Endothelial cell of umbilical vein (primary cell): ENCODE measurements at regions not wholly inside any gene's neighbourhood (a gene's known extent, or its start where the extent isn't known, plus 50 kb on each side); places are given as distances from the start of the nearest gene placed in this dataset.

ENCODE experiments used
- BruUV-seq: library from RNA; stranded (reverse); fragments of 400-500 nt; replicated peaks from 2 replicates; lab custom pipeline; 2021; lab: Mats Ljungman, UMichigan
- CTCF ChIA-PET: fragments of 300-600, 350-600 bp; sonication (Branson Sonifier 250); formaldehyde crosslinking; loops from one replicate; lab custom pipeline; 2021; ENCODE audit warnings: antibody characterized with exemption, inconsistent platforms; lab: Charles Lee
- POLR2A ChIA-PET: fragments of 300-600, 350-600 bp; sonication (Branson Sonifier 250); formaldehyde crosslinking; loops from one replicate; lab custom pipeline; 2021; ENCODE audit warnings: antibody characterized with exemption, inconsistent platforms; lab: Charles Lee
- DNase-seq: peaks from one replicate; pipeline ENCODE4 v3.0.0-alpha.2; 2011; ENCODE audit warnings: low read depth, low spot score
- FAIRE-seq: peaks from 2 replicates; lab custom pipeline; 2011; peaks lifted over from hg19 to GRCh38; lab: Jason Lieb, UNC
- H2AFZ ChIP-seq: 2 replicates; pipeline ENCODE4 v1.6.0; 2012; ENCODE audit warnings: low read depth, low read length, control low read depth, inconsistent platforms
- H3K27ac ChIP-seq: 2 replicates; pipeline ENCODE4 v1.5.1; 2011; ENCODE audit warnings: low read depth, mild to moderate bottlenecking, control low read depth, low read length, moderate library complexity; ENCODE audit not compliant: insufficient read depth
- H3K27me3 ChIP-seq, 2 experiments: 2 replicates each; pipeline versions ENCODE4 v1.6.0 to v1.6.1; 2011; ENCODE audit warnings: low read length in 2 of 2, mixed read lengths in 1 of 2; ENCODE audit not compliant: control insufficient read depth in 2 of 2, insufficient read depth in 2 of 2
- H3K36me3 ChIP-seq, 2 experiments: 2 replicates in 1 of 2; 3 replicates in 1 of 2; pipeline ENCODE4 v1.5.1; 2011; ENCODE audit warnings: low read length in 2 of 2, mild to moderate bottlenecking in 1 of 2, moderate library complexity in 1 of 2; ENCODE audit not compliant: control insufficient read depth in 2 of 2, insufficient read depth in 2 of 2; ENCODE audit errors: extremely low read depth in 1 of 2
- H3K4me1 ChIP-seq: 3 replicates; pipeline ENCODE4 v1.5.1; 2011; ENCODE audit warnings: mild to moderate bottlenecking, low read length; ENCODE audit not compliant: control insufficient read depth, insufficient read depth; ENCODE audit errors: extremely low read depth
- H3K4me2 ChIP-seq: 2 replicates; pipeline ENCODE4 v1.6.1; 2011; ENCODE audit warnings: low read length, control low read depth, mixed read lengths; ENCODE audit not compliant: insufficient read depth
- H3K4me3 ChIP-seq, 3 experiments: fragments of 200-600 bp in 1 of 3; sonication (generic), shearing (Covaris generic) in 1 of 3; replicated peaks in 1 of 3; 2 replicates each; pipeline ENCODE4 v1.5.1; 2011 to 2016; ENCODE audit warnings: control low read depth in 3 of 3, low read length in 3 of 3, mild to moderate bottlenecking in 2 of 3, inconsistent platforms in 1 of 3, low read depth in 1 of 3, moderate library complexity in 1 of 3; ENCODE audit not compliant: insufficient read depth in 1 of 3
- H3K79me2 ChIP-seq: 2 replicates; pipeline ENCODE4 v1.6.0; 2012; ENCODE audit warnings: low read length, inconsistent platforms; ENCODE audit not compliant: control insufficient read depth, insufficient read depth
- H3K9ac ChIP-seq: replicated peaks from 2 replicates; pipeline ENCODE3; 2011; ENCODE audit warnings: low read length, control low read depth; ENCODE audit not compliant: insufficient read depth; ENCODE audit errors: extremely low read depth
- H3K9me1 ChIP-seq: replicated peaks from 3 replicates; pipeline ENCODE4 v1.6.0; 2011; ENCODE audit warnings: mild to moderate bottlenecking, low read length; ENCODE audit not compliant: control insufficient read depth, insufficient read depth; ENCODE audit errors: extremely low read depth
- H3K9me3 ChIP-seq: replicated peaks from 2 replicates; pipeline ENCODE4 v1.5.1; 2012; ENCODE audit warnings: low read length, inconsistent platforms; ENCODE audit not compliant: control insufficient read depth, insufficient read depth
- H4K20me1 ChIP-seq: replicated peaks from 2 replicates; pipeline ENCODE3; 2011; ENCODE audit warnings: mild to moderate bottlenecking, low read length; ENCODE audit not compliant: control insufficient read depth, insufficient read depth; ENCODE audit errors: extremely low read depth
- CTCF ChIP-seq, 2 donors: IDR thresholded peaks; 1 replicate in 1 of 2; 2 replicates in 1 of 2; pipeline ENCODE4 v1.5.1; 2011; ENCODE audit warnings: low read length in 2 of 2, mild to moderate bottlenecking in 2 of 2, moderate library complexity in 2 of 2, control low read depth in 1 of 2, inconsistent platforms in 1 of 2, low read depth in 1 of 2; ENCODE audit not compliant: insufficient read depth in 1 of 2; ENCODE audit errors: extremely low read depth in 1 of 2
- EZH2 ChIP-seq: IDR thresholded peaks from 2 replicates; pipeline ENCODE4 v1.6.1; 2012; ENCODE audit warnings: borderline replicate concordance, low read depth, mild to moderate bottlenecking, moderate library complexity, low read length, inconsistent platforms; ENCODE audit not compliant: severe bottlenecking
- FOS ChIP-seq: IDR thresholded peaks from 2 replicates; pipeline ENCODE4 v1.6.1; 2011; ENCODE audit warnings: mild to moderate bottlenecking, low read length, moderate library complexity, borderline replicate concordance; ENCODE audit not compliant: insufficient read depth
- GATA2 ChIP-seq: IDR thresholded peaks from 2 replicates; pipeline ENCODE4 v1.7.0; 2011; ENCODE audit warnings: low read depth, mild to moderate bottlenecking, moderate library complexity, mixed read lengths, low read length; ENCODE audit not compliant: insufficient read length, insufficient read depth
- JUN ChIP-seq: IDR thresholded peaks from 2 replicates; pipeline ENCODE4 v1.6.1; 2011; ENCODE audit warnings: borderline replicate concordance, low read depth; ENCODE audit not compliant: insufficient read length, insufficient read depth
- MAX ChIP-seq: IDR thresholded peaks from 2 replicates; pipeline ENCODE4 v1.6.1; 2011; ENCODE audit not compliant: insufficient read depth, insufficient read length
- POLR2A ChIP-seq: IDR thresholded peaks from 2 replicates; pipeline ENCODE4 v1.6.1; 2012; ENCODE audit warnings: low read depth, mild to moderate bottlenecking, control low read depth, low read length
- POLR2AphosphoS5 ChIP-seq: IDR thresholded peaks from 2 replicates; pipeline ENCODE4 v1.6.1; 2012; ENCODE audit warnings: low read depth, mild to moderate bottlenecking, control low read depth, low read length, moderate library complexity; ENCODE audit not compliant: insufficient read depth
- dilution Hi-C: fragments of 300-500 bp; cut with MboI; formaldehyde crosslinking; loops from one replicate; pipeline ENCODE4 v1.15.0; 2019; ENCODE audit warnings: low sequenced_read_pairs; ENCODE audit not compliant: extremely low pct_ligation_motif_present
- intact Hi-C: fragments of 100-400 bp; cut with micrococcal nuclease; formaldehyde crosslinking; loops from one replicate; pipeline ENCODE4 v1.10.0; 2022

GRCh38 chr2:123086613-123087385 is 938.3 kb upstream of the CNTNAP5 start:
- H3K9me3 ChIP-seq, result peaks cover 3% of the 10 kb centered on the region
- no peaks in the 10 kb centered on the region for H3K4me1 ChIP-seq
- H4K20me1 ChIP-seq, result no peaks in the 10 kb centered on the region
- no peak for FAIRE-seq
- H3K79me2 ChIP-seq, result no peaks in the 10 kb centered on the region
- intact Hi-C loops (no loop called here), dilution Hi-C loops (no loop called here)
- H3K9ac ChIP-seq, result no peak overlapping the region
- H3K27me3 ChIP-seq, result no peaks in the 10 kb centered on the region
- H3K4me2 ChIP-seq, result no peak overlapping the region
- no peak overlapping the region for H2AFZ ChIP-seq
- BruUV-seq, result no TSS peak
- H3K27ac ChIP-seq, result no peak overlapping the region
- POLR2A ChIA-PET, result no interaction called here
- H3K36me3 ChIP-seq, result no peaks in the 10 kb centered on the region
- no peak for TF ChIP-seq POLR2AphosphoS5
- no peak for TF ChIP-seq JUN
- no peak for TF ChIP-seq FOS
- TF ChIP-seq POLR2A, result no peak
- no peak for TF ChIP-seq GATA2
- no peak overlapping the region for H3K4me3 ChIP-seq
- H3K9me1 ChIP-seq, result no peaks in the 10 kb centered on the region
- CTCF ChIA-PET, result no interaction called here
- no peak for DNase-seq

DNA sequence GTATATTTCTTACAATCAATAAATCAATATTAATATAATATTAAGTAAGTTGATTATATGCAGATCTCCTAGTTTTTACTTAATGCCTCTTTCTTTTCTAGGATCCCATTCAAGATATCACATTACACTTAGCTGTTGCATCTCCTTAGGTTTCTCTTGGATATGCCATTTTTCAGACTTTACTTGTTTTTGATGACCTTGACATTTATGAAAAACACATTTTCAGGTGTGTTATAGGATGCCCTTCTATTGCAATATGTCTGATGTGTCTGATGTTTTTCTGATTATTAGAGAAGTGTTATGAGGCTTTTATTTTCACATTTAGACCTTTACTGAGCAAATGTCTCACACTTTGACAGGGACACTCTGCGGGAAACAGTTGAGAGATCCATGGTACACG is 933.6 kb upstream of the CNTNAP5 start:
- DNase-seq (no peak), FAIRE-seq (no peak)
- Histone ChIP-seq H3K36me3 (no peaks in the 10 kb centered on the region), H3K4me2 (no peak overlapping the region), H4K20me1 (no peaks in the 10 kb centered on the region), H3K79me2 (no peaks in the 10 kb centered on the region), H3K9me3 (peaks cover 7% of the 10 kb centered on the region), H3K27ac (no peak overlapping the region), H3K9me1 (no peaks in the 10 kb centered on the region), H3K4me3 (no peak overlapping the region), H2AFZ (no peak overlapping the region), H3K27me3 (no peaks in the 10 kb centered on the region), H3K9ac (no peak overlapping the region), H3K4me1 (no peaks in the 10 kb centered on the region)
- POLR2A ChIA-PET, result no interaction called here
- CTCF ChIA-PET, result no interaction called here
- intact Hi-C loops (no loop called here), dilution Hi-C loops (no loop called here)
- BruUV-seq, result no TSS peak
- no peak for TF ChIP-seq GATA2
- no peak for TF ChIP-seq CTCF (IDR thresholded peaks at IDR 0.05; ENCODE audit: extremely low read depth in 1 of 2, insufficient read depth in 1 of 2, low read depth in 1 of 2, low read length in 2 of 2)
- TF ChIP-seq POLR2A, result no peak
- no peak for TF ChIP-seq EZH2
- TF ChIP-seq MAX, result no peak
- TF ChIP-seq POLR2AphosphoS5, result no peak
- no peak for TF ChIP-seq FOS
- no peak for TF ChIP-seq JUN
